Skeletal muscle tissue (tissue), 3 donors: ENCODE measurements at regions not wholly inside any gene's neighbourhood (a gene's known extent, or its start where the extent isn't known, plus 50 kb on each side); places are given as distances from the start of the nearest gene placed in this dataset.
"Not testable (repeated sequence)": the region's sequence is repeated elsewhere in the genome, so short reads cannot be mapped to it uniquely, and the experiment has no call there.

Experiments used
- H3K27ac ChIP-seq: one replicate; pipeline ENCODE4 v1.7.0; 2013; ENCODE audit warnings: mild to moderate bottlenecking, low read depth, low read length, inconsistent platforms
- H3K27me3 ChIP-seq, 3 donors: one replicate each; pipeline ENCODE4 v1.7.0; 2013; ENCODE audit warnings: low read length in 3 of 3; ENCODE audit not compliant: control insufficient read depth in 3 of 3, insufficient read depth in 3 of 3
- H3K36me3 ChIP-seq, 3 donors: one replicate each; pipeline ENCODE4 v1.7.0; 2013; ENCODE audit warnings: low read length in 3 of 3; ENCODE audit not compliant: control insufficient read depth in 3 of 3, insufficient read depth in 3 of 3
- H3K4me1 ChIP-seq, 3 donors: one replicate each; pipeline ENCODE4 v1.7.0; 2013; ENCODE audit warnings: low read length in 3 of 3, mild to moderate bottlenecking in 3 of 3; ENCODE audit not compliant: control insufficient read depth in 3 of 3, insufficient read depth in 3 of 3
- H3K4me3 ChIP-seq, 3 donors: one replicate each; pipeline ENCODE4 v1.7.0; 2013; ENCODE audit warnings: low read length in 3 of 3
- H3K9ac ChIP-seq, 3 donors: one replicate each; pipeline ENCODE4 v1.7.0; 2013; ENCODE audit warnings: low read length in 3 of 3, mild to moderate bottlenecking in 3 of 3, moderate library complexity in 2 of 3, low read depth in 1 of 3
- H3K9me3 ChIP-seq, 3 donors: one replicate each; pipeline ENCODE4 v1.7.0; 2013; ENCODE audit warnings: low read length in 3 of 3; ENCODE audit not compliant: control insufficient read depth in 3 of 3
- donor health status: Osteomylitis.

GRCh38 chr3:43236008-43236407, 50.3 kb upstream of the SNRK start:
- H3K9me3 ChIP-seq: no peaks in the 10 kb centered on the region
- H3K4me3 ChIP-seq: no peak overlapping the region
- H3K27ac ChIP-seq: no peak overlapping the region
- H3K9ac ChIP-seq: no peak overlapping the region
- H3K36me3 ChIP-seq: no peaks in the 10 kb centered on the region
- H3K4me1 ChIP-seq: no peaks in the 10 kb centered on the region
- H3K27me3 ChIP-seq: no peaks in the 10 kb centered on the region

GRCh38 chr3:43233062-43233461, 53.3 kb upstream of the SNRK start:
- Histone ChIP-seq H3K27ac (no peak overlapping the region), H3K27me3 (no peaks in the 10 kb centered on the region), H3K36me3 (no peaks in the 10 kb centered on the region), H3K4me3 (no peak overlapping the region), H3K9me3 (no peaks in the 10 kb centered on the region), H3K4me1 (no peaks in the 10 kb centered on the region), H3K9ac (no peak overlapping the region)

- H3K27ac ChIP-seq: no peak overlapping the region
- no peaks in the 10 kb centered on the region for H3K27me3 ChIP-seq
- H3K4me1 ChIP-seq: no peaks in the 10 kb centered on the region
- no peak overlapping the region for H3K9ac ChIP-seq
- H3K36me3 ChIP-seq: no peaks in the 10 kb centered on the region
- H3K4me3 ChIP-seq: no peak overlapping the region
- H3K9me3 ChIP-seq: no peaks in the 10 kb centered on the region
These were observed 54.9 kb upstream of the SNRK start for GRCh38 chr3:43231276-43232000.

- not testable (repeated sequence) for H3K9me3 ChIP-seq, H3K4me1 ChIP-seq, H3K36me3 ChIP-seq, H3K27ac ChIP-seq, H3K9ac ChIP-seq, H3K4me3 ChIP-seq, H3K27me3 ChIP-seq
These were observed 56.5 kb upstream of the SNRK start for GRCh38 chr3:43229865-43230264.

GRCh38 chr3:43227685-43228084, 58.7 kb upstream of the SNRK start:
- H3K4me1 ChIP-seq, H3K27ac ChIP-seq, H3K4me3 ChIP-seq, H3K9ac ChIP-seq, H3K36me3 ChIP-seq, H3K27me3 ChIP-seq, H3K9me3 ChIP-seq: not testable (repeated sequence)

- Histone ChIP-seq H3K9ac (no peak overlapping the region), H3K27ac (no peak overlapping the region), H3K4me3 (no peak overlapping the region), H3K36me3 (no peaks in the 10 kb centered on the region), H3K9me3 (peaks cover 0 to 4% (median 3%) of the 10 kb centered on the region in 3 donors), H3K4me1 (no peaks in the 10 kb centered on the region), H3K27me3 (no peaks in the 10 kb centered on the region)
These were observed 61.8 kb upstream of the SNRK start for GRCh38 chr3:43224405-43225073.

GRCh38 chr3:43223670-43224364, 62.5 kb upstream of the SNRK start:
- Histone ChIP-seq H3K9me3 (peaks cover 0 to 4% (median 3%) of the 10 kb centered on the region in 3 donors), H3K36me3 (no peaks in the 10 kb centered on the region), H3K4me3 (no peak overlapping the region), H3K27ac (no peak overlapping the region), H3K4me1 (no peaks in the 10 kb centered on the region), H3K27me3 (no peaks in the 10 kb centered on the region), H3K9ac (no peak overlapping the region)

- Histone ChIP-seq H3K27ac (no peak overlapping the region), H3K9ac (no peak overlapping the region), H3K27me3 (no peaks in the 10 kb centered on the region), H3K36me3 (no peaks in the 10 kb centered on the region), H3K4me1 (no peaks in the 10 kb centered on the region), H3K9me3 (peaks cover 0 to 4% (median 3%) of the 10 kb centered on the region in 3 donors), H3K4me3 (no peak overlapping the region)
These were observed 63.8 kb upstream of the SNRK start for GRCh38 chr3:43222590-43222989.

- peaks cover 0 to 4% (median 3%) of the 10 kb centered on the region in 3 donors for H3K9me3 ChIP-seq
- H3K4me3 ChIP-seq: no peak overlapping the region
- H3K36me3 ChIP-seq: no peaks in the 10 kb centered on the region
- no peaks in the 10 kb centered on the region for H3K4me1 ChIP-seq
- H3K27ac ChIP-seq: no peak overlapping the region
- H3K9ac ChIP-seq: no peak overlapping the region
- H3K27me3 ChIP-seq: no peaks in the 10 kb centered on the region
These were observed 65.3 kb upstream of the SNRK start for GRCh38 chr3:43221076-43221475.

GRCh38 chr3:43219616-43220015, 66.7 kb upstream of the SNRK start:
- peaks cover 0 to 4% (median 3%) of the 10 kb centered on the region in 3 donors for H3K9me3 ChIP-seq
- no peaks in the 10 kb centered on the region for H3K4me1 ChIP-seq
- H3K4me3 ChIP-seq: no peak overlapping the region
- H3K27ac ChIP-seq: no peak overlapping the region
- H3K9ac ChIP-seq: no peak overlapping the region
- no peaks in the 10 kb centered on the region for H3K27me3 ChIP-seq
- no peaks in the 10 kb centered on the region for H3K36me3 ChIP-seq
